NCI-H2196 (cell line): ENCODE measurements at regions not wholly inside any gene's neighbourhood (a gene's known extent, or its start where the extent isn't known, plus 50 kb on each side); places are given as distances from the start of the nearest gene placed in this dataset.
"Not testable (repeated sequence)": the region's sequence is repeated elsewhere in the genome, so short reads cannot be mapped to it uniquely, and the experiment has no call there.

Experiments
- DNase-seq: peaks from one replicate; lab custom pipeline; 2025; ENCODE audit not compliant: unreplicated experiment; lab: John Stamatoyannopoulos, UW

DNA sequence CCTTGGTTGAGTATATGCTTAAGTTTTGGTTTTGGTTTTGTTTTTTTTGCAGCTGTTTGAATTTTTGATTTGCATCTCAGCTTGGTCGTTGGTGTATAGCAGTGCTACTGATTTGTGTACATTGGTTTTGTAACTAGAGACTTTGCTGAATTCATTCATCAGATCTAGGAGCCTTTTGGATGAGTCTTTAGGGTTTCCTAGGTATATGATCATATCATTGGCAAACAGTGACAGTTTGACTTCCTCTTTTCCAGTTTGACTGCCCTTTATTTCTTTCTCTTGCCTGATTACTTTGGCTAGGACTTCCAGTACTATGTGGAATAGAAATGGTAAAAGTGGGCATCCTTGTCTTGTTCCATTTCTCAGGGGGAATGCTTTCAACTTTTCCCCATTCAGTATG, 1174.9 kb downstream of the PLA2G4A start:
- not testable (repeated sequence) for DNase-seq

DNA sequence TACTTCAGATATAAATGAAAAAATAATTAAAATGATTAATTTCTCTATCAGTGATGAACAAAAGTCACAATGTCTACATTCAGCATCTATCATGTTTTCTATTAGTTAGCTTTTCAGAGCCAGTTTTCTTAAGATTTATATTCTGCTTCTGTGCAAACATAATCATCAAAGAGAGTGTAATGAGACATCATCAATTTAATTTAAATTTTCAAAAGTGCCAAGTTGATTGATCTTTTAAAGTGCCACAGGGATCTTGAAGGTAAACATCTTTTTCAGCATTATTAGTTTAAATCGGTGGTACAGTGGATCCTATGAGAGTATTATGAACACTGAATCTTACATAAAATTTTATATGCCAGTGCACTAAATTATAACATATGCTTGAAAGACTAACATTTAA, 1176.1 kb downstream of the PLA2G4A start:
- no peak for DNase-seq

DNA sequence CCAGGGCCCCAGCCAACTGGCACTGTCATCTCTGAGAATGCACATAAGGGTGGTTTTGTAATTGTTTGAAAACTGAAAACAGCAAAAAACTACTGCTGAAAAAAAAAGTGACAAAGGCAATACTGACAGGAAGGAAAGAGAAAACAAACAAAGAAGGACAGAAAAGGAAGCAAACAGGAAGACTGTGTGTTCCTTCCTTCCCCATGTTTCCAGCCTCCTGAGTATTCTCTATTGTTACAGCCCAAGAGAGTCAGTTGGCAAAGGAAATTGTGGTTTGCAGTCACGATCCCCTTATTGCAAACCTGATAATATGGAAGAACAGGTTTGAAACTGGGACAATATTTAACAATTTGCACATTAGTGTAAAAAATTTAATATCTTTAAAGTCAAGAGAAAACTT, 1177.6 kb downstream of the PLA2G4A start:
- no peak for DNase-seq

DNA sequence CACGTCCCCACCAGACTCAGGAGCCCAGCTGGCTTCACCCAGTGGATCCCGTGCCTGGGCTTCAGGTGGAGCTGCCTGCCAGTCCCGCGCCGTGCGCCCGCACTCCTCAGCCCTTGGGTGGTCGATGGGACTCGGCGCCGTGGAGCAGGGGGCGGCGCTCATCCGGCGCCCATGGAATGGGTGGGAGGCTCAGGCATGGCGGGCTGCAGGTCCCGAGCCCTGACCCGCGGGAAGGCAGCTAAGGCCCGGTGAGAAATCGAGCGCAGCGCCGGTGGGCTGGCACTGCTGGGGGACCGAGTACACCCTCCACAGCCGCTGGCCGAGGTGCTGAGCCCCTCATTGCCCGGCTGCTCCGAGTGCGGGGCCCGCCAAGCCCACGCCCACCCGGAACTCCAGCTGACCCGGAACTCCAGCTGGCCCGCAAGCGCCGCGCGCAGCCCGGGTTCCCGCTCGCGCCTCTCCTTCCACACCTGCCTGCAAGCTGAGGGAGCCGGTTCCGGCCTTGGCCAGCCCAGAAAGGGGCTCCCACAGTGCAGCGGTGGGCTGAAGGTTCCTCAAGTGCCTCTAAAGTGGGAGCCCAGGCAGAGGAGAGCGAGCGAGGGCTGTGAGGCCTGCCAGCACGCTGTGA, 1184.6 kb downstream of the PLA2G4A start:
- DNase-seq: not testable (repeated sequence)

DNA sequence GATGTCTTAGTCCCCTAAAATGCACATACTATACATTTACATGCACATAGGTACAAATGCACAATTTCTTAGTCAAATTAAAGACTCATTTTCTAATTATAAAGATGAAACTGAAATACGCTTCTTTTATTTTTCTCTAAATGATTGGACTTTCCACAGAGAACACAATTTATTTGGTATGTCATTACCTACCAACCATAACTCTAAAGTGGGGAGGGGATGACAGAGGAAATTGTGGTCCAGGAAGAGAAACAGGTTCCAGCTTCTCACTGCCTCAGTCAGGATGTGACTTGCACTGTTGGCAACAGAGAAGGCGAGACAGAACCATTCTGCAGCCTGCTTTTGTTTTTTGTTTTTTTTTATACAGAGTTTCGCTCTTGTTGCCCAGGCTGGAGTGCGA, 1189.2 kb downstream of the PLA2G4A start:
- DNase-seq: no peak

DNA sequence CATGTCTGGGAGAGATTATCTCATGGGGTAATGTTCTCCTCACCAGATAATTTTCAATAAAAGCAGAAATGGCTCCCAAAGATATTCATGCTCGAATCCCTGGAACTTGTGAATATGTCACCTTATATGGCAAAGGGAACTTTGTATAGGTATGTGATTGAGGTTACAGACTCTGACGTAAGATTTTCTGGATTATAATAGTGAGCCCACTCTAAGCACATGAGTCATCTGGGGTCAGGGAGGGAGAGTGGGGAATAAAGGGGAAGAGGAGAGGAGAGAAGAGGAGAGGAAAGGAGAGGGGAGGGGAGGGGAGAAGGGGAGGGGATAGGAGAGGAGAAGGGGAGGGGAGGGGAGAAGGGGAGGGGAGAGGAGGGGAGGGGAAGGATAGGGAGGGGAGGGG, 1193.9 kb downstream of the PLA2G4A start:
- no peak for DNase-seq

DNA sequence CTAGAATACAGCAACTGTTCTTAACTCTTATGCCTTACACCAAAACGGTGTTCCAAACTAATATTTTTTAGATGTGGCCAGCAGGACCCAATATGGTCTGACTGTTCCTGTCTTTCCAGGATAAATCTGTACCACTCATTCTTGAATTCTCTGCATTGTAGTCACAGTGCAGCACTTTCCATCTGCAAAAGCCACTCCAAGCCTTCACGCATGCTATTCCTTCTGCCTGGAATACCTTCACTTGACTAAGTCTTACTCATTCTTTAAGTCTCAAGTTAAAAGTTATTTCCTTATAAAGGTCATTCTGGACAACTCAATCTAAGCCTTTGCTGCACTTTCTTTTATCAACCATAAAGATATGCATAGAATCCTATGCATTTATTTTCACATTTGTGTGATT, 1194.5 kb downstream of the PLA2G4A start:
- no peak for DNase-seq

DNA sequence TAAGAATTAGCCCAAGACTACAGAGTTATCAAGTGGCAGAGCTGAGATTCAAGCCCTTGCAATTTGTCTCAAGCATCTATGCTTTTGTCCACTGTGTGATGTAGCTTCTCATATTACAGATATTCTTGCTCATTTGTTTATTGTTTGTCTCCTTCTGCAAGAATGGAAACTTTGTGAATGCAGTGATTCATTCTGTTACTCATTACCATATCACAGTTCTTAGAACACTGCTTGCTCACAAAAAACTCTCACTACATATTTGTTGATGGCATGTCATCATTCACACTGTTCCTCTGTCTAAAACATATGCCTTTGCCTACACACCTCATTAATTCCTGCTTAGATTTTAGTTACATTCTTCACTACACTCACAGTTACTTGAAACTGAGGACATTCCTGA, 1198.9 kb downstream of the PLA2G4A start:
- DNase-seq: no peak

DNA sequence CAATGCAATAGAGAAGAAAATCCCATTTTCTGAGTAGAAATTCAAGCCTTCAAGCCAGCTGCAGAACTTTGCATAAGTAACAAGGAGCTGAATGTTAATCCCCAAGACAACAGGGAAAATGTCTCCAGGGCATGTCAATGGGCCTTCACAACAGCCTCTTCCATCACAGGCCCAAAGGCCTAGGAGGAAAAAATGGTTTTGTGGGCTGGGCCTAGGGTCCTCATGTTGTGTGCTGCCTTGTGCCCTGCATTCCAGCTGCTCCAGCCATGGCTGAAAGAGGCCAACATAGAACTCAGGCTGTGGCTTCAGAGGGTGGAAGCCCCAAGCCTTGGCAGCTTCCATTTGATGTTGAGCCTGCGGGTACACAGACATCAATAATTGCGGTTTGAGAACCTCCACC, 1208.8 kb downstream of the PLA2G4A start:
- DNase-seq: not testable (repeated sequence)

DNA sequence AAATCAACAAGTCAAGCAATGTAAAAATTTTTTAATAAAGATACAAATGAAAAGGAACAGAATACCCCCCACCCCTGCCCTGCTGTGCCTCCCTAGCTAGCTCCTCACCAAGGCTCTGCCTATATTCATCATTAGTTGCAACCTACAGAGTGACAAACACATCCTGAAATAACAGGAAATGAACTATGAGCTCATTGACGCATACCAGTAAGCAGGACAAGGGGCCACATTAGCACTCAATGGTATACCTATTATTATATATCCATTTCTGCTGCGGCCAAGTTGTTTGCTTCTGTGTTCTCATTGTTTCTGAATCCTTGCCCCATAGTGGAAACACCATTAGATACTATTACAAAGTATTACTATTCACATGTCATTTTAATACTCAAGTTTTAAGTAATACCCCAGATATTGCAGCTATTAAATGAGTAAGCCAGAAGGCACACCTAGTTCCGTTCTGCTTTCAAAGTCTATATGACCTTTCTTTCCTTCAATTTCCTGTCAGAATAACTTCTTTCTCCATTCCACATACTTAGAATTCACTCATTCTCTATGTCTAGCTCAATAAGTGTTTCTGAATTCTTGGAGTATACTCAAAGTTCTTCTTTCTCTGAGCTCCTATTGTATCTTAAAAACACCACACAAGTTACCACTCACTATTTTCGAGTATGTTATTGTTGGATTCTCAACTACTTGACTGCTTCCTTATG, 1214.9 kb downstream of the PLA2G4A start:
- no peak for DNase-seq

DNA sequence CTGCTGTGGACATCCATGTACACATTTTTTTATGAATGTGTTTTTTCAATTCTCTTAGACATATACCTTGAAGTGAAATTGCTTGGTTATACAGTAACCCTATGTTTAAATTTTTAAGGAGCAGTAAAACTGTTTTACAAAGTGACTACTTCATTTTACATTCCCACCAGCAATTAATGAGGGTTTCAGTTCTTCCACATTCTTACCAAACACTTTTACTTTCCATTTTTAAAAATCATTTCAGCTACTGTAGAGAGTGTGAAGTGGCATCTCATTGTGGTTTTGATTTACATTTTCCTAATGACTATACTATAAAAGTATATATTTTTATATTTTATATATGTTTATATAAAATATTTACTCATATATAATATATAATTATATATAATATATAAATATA, 1221.5 kb downstream of the PLA2G4A start:
- no peak for DNase-seq

DNA sequence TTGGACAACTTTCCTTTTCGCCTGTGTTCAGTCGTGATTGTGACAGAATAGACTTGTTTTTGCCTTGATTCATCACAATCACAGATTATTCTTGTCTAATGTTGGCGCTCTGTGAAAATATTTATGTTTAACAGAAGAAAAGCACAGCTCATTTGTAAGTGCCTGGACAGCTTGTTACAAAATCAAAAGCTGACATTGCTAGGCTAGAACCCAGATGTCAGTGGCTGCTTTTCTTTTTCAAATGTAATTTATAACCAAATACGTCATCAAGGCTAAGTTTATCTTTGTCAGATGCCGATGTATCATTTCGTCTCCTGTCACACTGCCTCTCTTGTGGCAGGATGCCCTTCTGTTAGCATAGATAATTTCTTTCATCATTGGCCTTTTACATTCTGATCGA, 1227.3 kb downstream of the PLA2G4A start:
- no peak for DNase-seq

DNA sequence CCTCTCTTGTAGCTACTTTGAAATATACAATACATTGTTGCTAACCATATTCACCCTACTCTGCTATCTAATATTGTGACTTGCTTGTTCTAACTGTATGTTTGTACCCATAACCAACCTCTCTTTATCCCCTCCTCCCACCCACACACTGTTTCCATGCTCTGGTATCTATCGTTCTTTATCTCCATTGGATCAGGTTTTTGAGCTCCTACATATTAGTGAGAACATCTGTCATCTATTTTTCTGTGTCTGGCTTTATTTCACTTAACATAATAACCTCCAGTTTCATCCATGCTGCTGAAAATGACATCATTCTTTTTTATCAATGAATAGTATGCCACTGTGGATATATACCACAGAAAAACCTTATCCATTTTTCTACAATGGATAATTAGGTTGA, 1230.1 kb downstream of the PLA2G4A start:
- DNase-seq: no peak

DNA sequence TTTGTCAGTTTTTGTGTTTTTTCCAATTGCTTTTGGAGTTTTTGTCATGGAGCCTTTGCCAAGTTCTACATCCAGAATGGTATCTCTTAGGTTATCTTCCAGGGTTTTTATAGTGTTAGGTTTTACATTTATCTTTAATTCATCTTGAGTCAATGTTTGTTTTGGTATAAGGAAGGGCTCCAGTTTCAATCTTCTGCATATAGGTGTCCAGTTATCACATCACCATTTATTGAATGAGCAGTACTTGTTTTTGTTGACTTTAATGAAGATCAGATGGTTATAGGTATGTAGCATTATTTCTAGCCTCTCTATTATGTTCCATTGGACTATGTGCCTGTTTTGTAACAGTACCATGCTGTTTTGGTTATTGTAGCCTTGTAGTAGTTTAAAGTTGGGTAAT, 1233.1 kb downstream of the PLA2G4A start:
- no peak for DNase-seq

DNA sequence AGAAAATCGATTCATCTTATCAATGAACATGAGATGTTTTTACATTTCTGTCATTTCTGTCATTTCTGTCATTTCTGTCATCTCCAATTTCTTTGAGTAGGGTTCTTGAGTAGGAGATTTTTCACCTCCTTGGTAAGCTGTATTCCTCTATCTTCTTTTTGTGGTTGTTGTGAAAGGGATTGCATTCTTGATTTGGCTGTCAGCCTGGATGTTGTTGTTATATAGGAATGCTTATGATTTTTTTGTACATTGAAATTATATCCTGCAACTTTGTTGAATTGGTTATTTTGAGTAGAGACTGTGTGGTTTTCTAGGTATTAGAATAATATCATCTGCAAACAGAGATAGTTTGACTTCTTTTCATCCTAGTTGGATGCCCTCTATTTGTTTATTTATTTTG, 1233.7 kb downstream of the PLA2G4A start:
- no peak for DNase-seq

DNA sequence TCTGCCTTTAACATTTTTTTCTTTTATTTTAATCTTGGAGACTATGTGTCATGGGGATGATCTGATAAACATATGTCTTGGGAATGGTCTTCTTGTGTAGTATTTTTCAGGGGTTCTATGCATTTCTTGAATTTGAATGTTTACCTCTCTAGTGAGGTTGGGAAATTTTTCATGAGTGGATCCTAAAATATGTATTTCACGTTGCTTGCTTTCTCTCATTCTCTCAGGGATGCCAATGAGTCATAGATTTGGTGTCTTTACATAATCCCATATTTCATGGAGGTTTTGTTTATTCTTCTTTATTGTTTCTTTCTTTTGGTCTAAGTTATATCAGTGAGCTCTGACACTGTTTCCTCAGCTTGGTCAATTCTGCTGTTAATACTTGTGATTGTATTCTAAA, 1237.2 kb downstream of the PLA2G4A start:
- no peak for DNase-seq

DNA sequence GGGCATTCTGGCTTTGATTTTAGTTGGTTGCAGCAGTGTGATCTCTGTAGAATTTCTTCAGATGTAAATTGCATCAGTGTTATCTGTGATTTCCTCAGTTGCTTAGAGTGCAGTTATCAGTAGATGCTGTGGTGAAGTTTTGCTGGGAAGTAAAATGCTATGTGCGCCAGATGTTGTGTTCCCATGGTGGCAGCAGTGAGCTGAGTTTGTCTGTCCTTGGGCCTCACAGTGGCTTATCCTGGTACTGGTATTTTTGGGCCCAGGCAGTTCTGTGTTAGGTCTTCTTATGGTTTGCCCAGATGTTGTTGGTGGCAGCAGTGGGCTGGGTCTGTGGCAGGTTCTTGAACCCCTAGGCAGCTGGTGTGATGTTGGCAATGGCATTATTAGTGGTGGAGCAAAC, 1242.1 kb downstream of the PLA2G4A start:
- no peak for DNase-seq

DNA sequence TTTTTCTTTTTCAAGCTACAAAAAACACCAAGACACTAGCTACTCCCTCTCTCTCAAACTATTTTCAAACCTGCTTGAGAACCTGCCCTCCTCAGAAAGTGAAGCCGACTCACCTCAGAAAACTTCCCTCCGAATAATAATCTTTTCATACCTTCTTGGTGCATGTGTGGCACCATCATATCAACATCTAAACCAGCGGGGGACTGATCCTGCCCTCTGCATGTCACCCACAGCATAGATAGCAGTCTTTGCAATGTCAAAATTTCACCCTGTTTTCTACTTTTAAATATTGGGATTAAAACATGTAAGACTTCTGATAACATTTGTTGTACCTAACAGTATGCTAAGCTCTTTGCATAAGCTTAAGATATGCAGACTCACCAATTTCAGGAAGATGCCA, 1260.3 kb downstream of the PLA2G4A start:
- no peak for DNase-seq

DNA sequence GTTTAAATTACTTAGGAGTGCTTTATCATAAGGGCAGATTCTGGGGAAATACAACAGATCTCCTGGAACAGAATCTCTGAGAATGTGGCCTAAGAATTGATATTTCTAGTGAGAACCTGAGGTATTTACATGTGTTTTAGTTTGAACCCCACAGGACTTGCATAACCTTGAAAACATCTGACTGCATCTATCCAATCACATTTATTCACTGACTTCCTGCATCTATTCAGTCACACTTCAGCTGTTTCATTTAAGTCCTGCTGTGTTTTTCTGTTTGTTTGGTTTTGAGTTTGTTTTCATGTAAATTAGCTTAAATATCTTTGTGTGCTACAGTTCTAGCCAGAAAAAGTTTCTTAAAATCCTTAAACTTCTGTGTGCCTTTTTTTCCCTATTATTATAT, 1260.7 kb downstream of the PLA2G4A start:
- DNase-seq: no peak

DNA sequence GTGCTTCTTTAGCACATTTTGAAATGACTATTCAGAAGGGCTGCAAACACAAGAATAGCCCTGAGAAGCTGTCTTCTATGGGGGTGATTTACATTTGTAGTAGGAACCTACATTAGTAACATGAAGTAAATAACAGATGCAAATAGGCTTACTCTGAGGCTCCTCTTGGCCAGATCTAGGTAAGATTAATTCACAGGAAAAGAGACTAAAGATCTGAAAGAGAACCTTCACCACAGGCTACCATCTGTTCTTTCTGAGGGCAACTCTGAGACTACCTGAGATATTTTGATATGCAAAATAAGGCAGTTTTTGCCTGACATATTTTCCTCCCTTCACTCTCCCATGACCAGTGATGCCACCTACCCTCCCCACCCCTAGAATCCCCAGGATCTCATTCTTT, 1267.8 kb downstream of the PLA2G4A start:
- DNase-seq: no peak

DNA sequence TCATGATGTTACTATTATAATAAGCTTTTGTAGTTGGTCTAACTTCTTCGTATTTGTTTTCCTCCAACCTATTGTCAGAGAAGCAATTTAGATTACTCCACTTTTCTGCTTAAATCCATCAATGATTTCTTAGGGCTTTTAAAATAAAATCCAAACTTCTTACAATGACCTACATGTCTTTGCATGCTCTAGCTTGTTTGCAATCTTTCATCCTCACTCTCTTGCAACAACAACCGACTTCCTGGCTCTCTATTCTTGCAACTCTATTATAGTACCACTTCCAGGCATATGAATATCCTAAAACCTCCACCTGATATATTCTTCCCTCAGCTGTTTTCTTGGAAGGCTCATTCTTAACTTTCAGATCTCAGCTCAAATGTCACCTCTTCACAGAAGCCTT, 1288.7 kb downstream of the PLA2G4A start:
- no peak for DNase-seq

DNA sequence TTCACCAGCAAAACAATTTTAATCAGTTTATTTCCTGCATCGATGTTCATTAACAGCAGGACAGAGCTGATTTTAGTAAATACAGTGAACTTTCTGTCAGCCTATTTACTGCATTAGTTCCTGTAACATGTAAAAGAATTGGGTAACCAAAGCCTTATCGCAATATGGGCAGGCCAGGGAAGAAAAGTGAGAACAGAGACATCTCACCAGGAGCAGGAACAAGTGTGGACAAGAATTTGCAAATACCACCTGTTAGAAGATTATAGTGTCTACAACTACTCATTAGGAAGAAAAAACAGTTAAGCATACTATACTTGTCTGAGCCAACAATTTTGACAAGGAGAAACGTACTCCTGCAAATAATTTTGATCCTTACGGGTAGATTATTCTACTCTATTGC, 1293.9 kb downstream of the PLA2G4A start:
- DNase-seq: no peak

DNA sequence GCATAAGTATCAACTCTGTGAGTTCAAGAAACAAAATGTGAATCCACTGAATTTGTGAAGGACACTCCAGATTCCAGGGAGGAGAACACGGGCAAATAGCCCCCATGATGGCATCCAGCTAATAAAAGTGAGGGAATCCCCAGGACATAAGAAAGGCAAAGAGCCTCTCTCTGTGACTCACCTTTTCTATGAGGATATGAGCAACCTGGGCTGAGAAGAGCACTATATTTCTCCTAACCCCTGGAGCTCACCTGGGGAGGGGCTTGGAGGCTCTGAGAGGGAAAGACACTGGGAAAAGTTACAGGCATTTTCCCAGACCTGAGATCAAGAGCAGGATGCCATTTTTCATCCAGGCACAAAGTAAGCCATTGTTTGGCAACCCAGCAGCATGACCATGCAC, 1298.8 kb downstream of the PLA2G4A start:
- DNase-seq: no peak
